ENCODE measurements at regions not wholly inside any gene's neighbourhood (a gene's known extent, or its start where the extent isn't known, plus 50 kb on each side); places are given as distances from the start of the nearest gene placed in this dataset.

DNA sequence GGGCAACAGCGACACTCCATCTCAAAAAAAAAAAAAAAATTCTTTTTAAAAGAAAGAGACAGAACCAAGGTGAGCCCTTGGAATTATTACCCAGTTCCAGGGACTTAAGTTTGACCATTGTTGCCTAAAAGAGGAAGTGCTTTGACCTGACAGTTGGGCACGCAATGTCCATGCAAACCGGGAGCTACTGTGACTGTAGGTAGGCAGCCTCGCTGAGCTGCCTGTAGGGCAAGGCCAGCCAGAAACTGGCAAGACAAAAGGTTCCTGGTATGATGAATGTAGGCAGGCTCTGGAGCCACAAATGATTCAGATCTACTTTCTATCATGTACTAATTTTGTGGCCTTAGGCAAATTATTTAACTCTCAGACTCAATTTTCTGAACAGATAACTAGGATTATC is 334.8 kb upstream of the ZNF462 start:
- no peak for TF ChIP-seq POLR2A (IDR thresholded peaks at IDR 0.05)
- TF ChIP-seq CTCF (IDR thresholded peaks at IDR 0.05): no peak
